GM19193 (cell line): ENCODE measurements at regions not wholly inside any gene's neighbourhood (a gene's known extent, or its start where the extent isn't known, plus 50 kb on each side); places are given as distances from the start of the nearest gene placed in this dataset.

Experiments
- POLR2A ChIP-seq: IDR thresholded peaks from 4 replicates; pipeline ENCODE4 v1.6.1; 2011; ENCODE audit not compliant: insufficient read depth, insufficient read length; ENCODE audit errors: extremely low read depth

DNA sequence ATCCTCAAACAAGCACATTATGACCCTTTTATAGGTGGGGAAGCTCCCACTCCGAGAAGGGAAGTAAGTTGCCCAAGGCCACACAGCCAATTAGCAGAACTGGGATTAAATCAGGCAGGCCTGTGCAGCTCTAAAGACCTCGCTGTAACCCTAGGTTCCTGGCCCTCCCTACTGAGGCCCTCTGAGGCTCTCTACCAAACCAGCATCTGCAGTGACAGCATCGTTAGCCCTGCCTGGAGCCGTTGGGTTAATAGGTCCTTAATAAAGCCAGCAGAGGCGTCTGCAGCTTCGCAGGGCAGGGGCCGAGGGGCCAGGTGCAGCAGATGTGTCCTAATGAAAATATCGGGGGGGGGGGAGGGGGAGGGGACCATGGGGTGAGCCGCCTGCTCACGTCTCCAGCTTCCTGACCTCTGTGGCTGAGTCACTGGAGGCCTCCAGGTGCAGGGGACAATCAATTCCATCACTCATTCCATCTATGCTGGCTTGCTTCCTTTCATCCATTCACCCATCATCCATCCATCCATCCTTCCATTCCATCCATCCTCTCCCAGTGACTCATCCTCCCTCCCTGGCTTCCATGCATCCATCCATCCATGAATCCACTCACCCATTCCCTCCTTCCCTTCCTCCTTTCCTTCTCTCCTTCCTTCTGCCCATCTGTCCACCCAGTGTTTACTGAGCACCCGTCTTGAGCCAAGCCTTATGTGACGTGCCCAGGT lies 203.9 kb downstream of the C9orf50 start:
- no peak for TF ChIP-seq POLR2A

DNA sequence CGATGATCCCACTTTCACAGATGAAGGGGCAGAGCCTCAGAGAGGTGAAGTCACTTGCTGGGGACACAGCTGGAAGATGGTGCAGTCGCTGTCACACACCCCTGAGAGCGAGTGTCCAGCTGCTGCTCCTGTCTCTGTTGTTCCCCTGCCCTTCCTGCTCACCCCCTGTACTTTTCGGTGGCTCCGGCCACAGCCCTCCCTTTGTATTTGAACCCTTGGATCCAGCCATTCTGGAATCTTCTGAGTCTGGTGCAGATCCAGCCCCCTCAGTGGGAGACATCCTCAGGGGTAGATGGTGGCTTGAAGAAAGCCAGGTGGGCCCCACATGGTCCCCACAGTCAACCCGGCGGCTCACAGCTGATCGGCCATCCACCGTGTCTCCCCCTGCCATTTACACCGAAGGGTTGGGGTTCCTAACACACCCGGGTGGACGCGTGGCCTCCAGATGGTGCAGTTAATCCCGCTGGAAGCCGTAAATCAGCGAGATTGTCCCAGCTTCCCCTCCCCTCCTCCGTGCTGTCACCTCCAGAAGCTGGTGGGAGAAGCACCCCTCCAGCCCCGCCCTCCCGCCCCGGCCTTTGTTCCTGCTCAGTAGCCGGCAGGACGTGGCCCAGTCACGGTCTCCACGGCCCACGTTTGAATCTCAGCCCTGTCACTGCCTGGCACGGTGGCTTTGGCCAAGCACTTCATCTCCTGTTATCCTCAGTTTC lies 204.8 kb downstream of the C9orf50 start:
- TF ChIP-seq POLR2A = no peak

DNA sequence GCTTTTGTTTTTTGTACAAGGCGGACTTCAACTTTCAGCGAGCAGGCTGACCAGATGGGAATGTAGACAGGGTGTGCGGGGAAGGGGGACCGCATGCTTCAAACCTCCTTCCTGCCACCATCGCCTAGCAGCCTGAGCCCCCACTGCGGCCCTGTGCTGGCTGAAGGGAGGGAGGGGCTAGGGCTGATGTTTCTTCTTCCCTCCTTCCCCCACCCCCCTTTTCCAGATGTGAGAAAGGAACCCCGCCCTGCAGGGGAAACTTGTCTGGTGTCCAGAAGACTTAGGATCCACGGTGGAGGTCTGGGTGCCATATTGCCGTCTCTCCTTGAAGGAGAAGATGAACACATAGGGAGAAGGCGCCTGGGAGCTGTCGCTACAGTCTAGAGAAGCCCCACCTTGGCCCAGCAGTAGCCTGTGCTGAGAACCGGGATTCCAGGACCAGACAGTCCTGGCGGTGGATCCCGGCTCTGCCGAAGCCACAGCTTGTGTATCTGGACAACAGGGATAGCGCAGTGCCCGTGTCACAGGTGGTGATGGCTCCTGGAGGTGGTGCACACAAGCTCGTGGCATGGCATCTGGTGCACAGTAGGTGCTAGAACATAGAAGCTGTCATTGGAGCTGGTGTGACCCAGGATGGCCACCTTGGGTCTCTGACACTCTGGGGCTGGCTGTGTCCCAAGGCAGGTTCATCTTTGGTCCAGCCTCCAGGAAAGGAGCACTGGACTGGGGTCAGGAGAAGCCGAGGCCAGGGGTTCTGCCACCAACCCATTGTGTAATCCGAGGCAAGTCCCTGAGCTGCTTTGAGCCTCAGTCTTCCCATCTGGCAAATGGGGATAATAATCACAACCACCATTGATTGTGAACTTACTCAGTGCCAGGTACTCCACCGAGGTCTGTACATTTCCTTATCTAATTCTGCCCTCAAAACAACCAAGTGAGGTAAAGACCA lies 205.6 kb downstream of the C9orf50 start:
- TF ChIP-seq POLR2A = no peak

DNA sequence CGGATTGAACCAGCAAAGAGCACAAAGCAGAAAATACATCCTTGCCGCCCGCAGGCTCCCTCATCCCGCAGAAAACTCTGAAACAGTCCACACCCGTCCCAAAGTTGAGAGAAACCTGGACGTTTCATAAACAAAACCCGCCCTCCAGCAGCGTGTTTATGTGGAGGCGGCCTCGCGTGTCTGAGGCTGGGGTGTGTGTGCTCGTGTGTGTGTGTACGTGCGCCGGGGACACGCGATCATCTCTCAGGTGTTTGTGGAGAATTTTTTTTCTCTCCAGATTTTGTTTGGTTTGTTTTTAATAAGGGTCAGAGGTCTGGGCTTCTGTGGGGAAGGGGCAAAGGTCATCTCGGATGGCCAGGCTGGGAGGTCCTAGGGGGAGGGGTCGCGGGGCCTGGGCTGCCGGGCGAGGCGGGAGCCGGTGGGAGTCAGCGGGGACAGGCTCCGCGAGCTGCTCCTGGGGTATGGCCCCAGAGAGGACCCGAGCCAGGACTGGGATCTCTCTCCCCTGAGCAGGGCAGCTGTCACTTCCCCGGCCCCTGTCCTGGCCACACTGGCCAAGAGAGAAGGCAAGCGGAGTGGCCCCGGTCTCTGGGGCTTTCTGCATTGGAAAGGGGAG lies 206.4 kb downstream of the C9orf50 start:
- no peak for TF ChIP-seq POLR2A

DNA sequence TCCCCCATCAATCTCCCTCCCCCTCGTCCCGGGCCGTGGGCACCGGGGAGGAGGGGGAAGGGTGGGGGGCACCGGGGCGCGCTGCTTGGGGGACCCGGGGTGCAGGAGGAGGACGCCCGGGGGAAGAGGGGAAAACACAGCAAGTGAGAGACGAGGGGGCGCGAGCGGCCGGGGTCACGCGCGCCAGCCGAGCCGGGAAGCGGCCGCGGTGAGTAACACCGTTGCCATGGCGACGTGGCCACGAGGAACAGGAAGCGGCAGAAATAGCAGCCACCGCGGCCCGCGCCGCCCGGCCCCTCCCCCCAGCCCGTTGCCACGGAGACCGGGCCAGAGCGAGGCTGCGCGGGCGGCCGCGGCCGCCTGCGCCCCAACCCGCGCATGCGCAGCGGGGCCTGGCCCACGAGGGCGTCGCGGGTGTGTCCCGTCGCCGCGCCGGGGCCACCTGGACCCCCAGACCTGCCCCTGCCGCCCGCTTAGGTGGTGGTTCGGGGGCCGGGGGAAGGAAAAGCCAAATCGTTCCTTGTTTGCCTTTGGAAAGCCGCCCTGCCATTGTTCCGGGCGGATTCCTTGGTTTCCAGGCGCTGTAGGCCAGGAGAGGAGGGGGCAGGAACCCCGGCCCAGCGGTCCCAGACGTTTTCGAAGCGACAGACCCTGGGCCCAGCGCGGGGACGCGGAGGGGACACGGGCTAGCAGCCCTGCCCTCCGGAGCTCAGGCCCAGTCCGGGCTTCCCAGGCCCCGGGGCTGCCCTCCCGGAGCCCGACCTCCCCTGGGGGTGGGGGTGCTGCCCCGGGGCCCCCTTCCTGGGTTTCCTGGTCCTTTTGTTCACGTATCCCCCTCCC lies 207.1 kb downstream of the C9orf50 start:
- peak; percentile 64 for TF ChIP-seq POLR2A

DNA sequence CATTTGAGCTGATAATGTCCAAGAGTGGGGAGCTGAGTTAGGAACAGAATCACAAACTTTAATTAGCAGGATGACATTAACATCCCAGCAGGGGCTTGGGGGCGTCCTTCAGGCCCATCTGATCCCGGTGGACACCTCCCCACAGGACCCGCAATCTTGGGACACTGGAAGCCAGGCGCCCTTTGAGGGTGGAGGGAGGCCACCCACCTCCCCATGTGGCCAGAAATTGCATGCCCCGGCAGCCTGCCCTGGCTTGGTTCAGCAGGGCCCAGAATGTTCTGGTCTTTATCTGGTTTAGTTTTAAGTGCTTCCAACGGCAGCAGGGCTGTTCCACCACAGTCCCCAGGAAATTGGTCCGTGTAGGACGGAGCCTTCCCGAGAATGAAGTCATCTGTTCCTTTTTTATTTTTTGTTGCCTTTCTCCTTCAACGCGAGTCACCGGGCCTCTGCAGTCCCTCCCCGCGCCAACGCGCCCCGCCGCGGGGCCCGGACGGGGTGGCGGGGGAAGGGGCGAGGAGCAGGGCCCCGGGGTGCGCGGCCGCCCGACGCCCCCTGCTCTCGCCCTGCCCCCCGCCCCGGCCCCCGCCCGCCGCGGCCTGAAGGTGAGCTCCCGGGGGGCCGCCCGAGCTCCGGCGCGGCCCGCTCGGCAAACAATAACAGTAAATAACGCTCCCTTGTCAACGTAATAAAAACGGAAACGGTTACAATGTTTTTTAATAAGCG lies 207.9 kb downstream of the C9orf50 start:
- no peak for TF ChIP-seq POLR2A

DNA sequence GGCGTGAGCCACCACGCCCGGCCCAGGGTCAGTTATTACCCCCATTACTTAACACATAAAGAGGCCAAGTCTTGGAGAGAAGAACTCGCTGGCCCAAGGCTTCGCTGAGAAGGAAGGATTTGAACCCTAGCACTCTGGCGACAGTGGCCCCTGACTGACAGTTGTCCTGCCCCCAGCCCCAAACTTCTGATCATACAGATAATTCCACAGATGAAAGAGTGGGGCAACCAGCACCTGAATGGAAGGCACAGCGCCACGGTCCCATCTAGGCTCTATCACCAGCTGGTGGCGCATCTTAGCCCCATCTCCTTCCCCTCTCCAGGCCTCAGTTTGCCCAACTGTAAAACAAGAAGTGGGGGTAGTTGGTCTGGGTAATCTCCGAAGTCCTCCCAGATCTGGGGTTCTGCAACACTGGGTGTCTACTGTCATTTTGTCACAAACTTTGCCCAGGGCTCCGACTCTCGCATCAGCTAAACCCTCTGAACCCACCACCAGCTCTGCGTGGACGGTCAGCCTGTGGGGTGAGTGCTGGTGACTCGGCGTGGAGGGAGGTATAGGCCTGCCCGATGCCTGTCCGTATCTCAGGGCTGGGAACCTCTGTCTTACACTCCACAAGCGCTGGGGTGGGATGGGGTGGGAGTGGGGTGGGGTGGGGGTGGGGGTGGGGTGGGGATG lies 209.3 kb downstream of the C9orf50 start:
- TF ChIP-seq POLR2A = no peak

DNA sequence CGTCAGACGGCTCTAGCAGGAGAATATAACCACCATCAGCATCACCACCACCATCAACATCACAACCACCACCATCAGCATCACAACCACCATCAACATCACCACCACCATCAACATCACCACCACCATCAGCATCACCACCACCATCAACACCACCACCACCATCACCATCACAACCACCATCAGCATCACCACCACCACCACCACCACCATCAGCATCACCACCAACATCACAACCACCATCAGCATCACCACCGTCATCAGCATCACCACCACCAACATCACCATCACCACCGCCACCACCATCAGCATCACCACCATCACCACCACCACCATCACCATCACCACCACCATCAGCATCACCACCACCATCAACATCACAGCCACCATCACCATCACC lies 210.7 kb downstream of the C9orf50 start:
- TF ChIP-seq POLR2A = no peak

DNA sequence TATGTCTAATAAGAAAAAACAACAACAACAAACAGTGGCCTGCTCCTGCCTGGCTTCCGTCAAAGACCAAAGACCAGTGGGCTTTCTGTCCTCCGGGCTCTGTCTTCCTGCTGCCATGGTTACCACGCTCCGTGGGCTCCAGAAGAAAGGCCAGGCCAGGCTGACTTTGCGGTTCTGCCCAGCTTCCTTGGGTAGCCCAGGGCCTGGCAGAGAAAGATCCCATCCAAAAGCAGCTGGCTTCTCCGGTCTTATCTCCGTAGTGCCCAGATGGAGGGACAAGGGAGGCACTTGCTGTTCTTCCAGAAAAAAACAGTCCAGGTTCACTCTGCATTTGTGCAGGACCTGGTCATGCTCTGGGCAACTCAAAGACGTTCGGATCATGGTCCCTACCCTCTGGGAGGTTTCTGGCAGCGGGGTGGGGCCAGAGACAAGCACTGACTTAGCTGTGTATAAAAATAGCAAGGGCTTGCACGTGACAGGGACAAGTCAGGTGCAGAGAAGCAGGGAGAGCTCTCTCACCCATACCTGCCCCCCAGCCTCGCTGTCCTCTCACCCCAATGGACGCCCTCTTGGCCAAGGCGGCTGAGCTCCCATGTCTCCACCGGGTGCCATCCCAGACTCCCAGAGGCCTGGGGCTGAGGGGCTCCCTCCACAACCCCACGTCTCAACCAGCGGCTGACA lies 212.2 kb downstream of the C9orf50 start:
- TF ChIP-seq POLR2A = no peak

DNA sequence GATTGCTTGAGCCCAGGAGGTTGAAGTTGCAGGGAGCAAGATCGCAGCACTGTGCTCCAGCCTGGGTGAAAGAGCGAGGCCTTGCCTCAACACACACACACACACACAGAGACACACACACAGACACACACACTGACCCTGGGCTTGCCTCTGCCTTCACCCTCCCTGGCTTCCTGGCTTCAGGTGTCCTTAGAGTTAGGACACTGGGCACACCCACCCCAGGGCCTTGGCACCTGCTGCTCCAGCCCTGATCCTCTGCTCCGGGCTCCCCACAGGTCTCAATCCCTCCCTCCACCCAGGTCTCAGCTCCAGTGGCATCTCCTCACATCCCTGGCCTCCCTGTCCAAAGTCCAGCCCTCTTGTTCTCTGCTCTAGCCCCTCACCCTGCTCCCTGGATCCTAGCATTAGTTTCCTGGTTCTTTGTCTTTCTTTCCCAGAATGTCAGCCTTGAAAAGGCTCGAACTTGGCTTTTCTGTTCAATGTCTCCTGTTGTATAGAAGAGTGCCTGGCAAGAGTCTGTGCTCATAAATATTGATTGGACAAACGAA lies 212.9 kb downstream of the C9orf50 start:
- TF ChIP-seq POLR2A = no peak

DNA sequence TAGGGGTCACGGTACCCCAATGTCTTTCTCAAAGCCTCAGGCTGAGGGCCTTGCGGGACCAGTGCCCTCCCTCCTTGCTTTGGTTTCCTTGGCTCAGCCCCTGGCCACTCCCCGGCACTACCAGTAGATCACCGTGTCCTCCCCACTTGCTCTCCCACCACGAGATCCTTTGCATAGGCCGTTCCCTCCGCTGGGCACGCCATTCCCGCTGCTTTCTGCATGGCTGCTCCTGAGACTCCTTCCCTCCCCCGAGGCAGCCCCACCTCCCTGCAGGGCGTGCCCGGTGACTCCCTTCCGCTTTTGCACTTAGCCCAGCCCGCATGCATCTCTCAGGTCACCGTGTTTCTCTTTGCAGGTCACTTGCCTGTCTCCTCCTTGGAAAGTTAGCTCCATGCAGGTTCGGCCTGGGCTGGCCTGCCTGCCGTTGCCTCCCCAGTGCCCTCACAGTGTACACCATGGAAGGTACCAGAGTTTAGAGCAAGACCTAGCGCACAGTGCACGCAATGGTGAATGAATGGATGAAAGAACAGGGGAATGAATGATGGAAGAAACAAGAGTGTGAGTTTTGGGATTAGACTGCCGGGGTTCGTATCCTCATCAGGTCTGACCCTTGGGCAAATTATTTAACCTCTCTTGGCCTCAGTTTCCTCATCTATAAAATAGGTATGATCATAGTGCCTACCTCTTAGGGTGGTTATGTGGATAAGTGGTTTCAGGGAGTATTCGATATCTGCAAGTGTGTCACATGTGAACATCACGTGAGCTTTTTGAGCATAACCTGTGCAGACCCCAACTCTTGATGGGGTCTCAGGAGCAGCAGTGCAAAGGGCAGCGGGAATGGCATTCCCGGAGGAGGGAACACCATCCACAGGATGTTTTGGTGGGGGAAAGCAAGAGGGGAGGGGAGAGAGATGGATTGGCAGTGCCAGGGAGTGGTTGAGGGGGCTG lies 214.3 kb downstream of the C9orf50 start:
- no peak for TF ChIP-seq POLR2A
